GM12878 (cell line): ENCODE measurements at regions not wholly inside any gene's neighbourhood (a gene's known extent, or its start where the extent isn't known, plus 50 kb on each side); places are given as distances from the start of the nearest gene placed in this dataset.
A peak's percentile ranks its signal among the peaks of the same experiment; 100 is the strongest.

ENCODE experiments used
- ATAC-seq: fragments of 200-7000 bp; cut with Tn5 transposase; 3 replicates; pipeline ENCODE4 v1.9.1; 2020; ENCODE audit warnings: mild to moderate bottlenecking, moderate library complexity
- BruUV-seq: library from RNA; stranded (reverse); fragments of 400-500 nt; replicated peaks from 2 replicates; lab custom pipeline; 2021; lab: Mats Ljungman, UMichigan
- CTCF ChIA-PET: fragments of 300-600 bp; sonication (Branson Sonifier 250); formaldehyde crosslinking; extraction: SDS; loops from one replicate; lab custom pipeline; 2021; ENCODE audit warnings: inconsistent platforms; lab: Yijun Ruan, JAX
- POLR2A ChIA-PET: fragments of 350-600 bp; formaldehyde crosslinking; extraction: SDS; loops from one replicate; lab custom pipeline; 2021; ENCODE audit warnings: inconsistent platforms; lab: Charles Lee
- RAD21 ChIA-PET: fragments of 300-600 bp; sonication (Branson Sonifier 250); formaldehyde crosslinking; loops from one replicate; lab custom pipeline; 2023; ENCODE audit warnings: antibody characterized with exemption; ENCODE audit not compliant: unreplicated experiment; lab: Charles Lee
- SMC1A ChIA-PET: fragments of 300-600 bp; sonication (Branson Sonifier 250); formaldehyde crosslinking; loops from one replicate; lab custom pipeline; 2023; ENCODE audit not compliant: unreplicated experiment, uncharacterized antibody; lab: Charles Lee
- DNase-seq: peaks from one replicate; pipeline ENCODE4 v3.0.0-alpha.2; 2011; ENCODE audit warnings: low read depth, low spot score
- FAIRE-seq: peaks from 3 replicates; lab custom pipeline; 2011; peaks lifted over from hg19 to GRCh38; lab: Jason Lieb, UNC
- H2AFZ ChIP-seq: 2 replicates; pipeline ENCODE4 v1.6.0; 2011; ENCODE audit warnings: low read depth, low read length, control low read depth; ENCODE audit not compliant: control insufficient read depth
- H3K27ac ChIP-seq: 2 replicates; pipeline ENCODE4 v1.5.1; 2011; ENCODE audit warnings: control low read depth; ENCODE audit not compliant: control insufficient read depth, insufficient read depth
- H3K27me3 ChIP-seq, 2 experiments: replicated peaks in 1 of 2; 2 replicates each; pipeline versions ENCODE4 v1.6.0 to v1.6.1; 2011; ENCODE audit warnings: low read length in 1 of 2; ENCODE audit not compliant: control insufficient read depth in 2 of 2, insufficient read depth in 2 of 2
- H3K36me3 ChIP-seq, 2 experiments: 2 replicates each; pipeline ENCODE4 v1.5.1; 2011; ENCODE audit warnings: low read length in 1 of 2; ENCODE audit not compliant: control insufficient read depth in 2 of 2, insufficient read depth in 2 of 2
- H3K4me1 ChIP-seq: 2 replicates; pipeline ENCODE4 v1.6.1; 2011; ENCODE audit warnings: mild to moderate bottlenecking, low read length, moderate library complexity, mixed read lengths; ENCODE audit not compliant: control insufficient read depth, insufficient read depth
- H3K4me2 ChIP-seq: 2 replicates; pipeline ENCODE4 v1.6.0; 2011; ENCODE audit warnings: control low read depth; ENCODE audit not compliant: control insufficient read depth, insufficient read depth
- H3K4me3 ChIP-seq: fragments of 200-600 bp; sonication (generic); 2 replicates; pipeline ENCODE4 v1.5.1; 2016
- H3K79me2 ChIP-seq: 2 replicates; pipeline ENCODE4 v1.6.0; 2011; ENCODE audit warnings: low read length; ENCODE audit not compliant: control insufficient read depth, insufficient read depth
- H3K9ac ChIP-seq: 2 replicates; pipeline ENCODE4 v1.8.0; 2011; ENCODE audit warnings: low read length, control low read depth, mixed read lengths; ENCODE audit not compliant: control insufficient read depth, insufficient read depth
- H3K9me3 ChIP-seq: replicated peaks from 3 replicates; pipeline ENCODE4 v1.5.1; 2011; ENCODE audit warnings: mild to moderate bottlenecking, low read length; ENCODE audit not compliant: control insufficient read depth, insufficient read depth
- H4K20me1 ChIP-seq: 2 replicates; pipeline ENCODE4 v1.6.0; 2011; ENCODE audit not compliant: control insufficient read depth, insufficient read depth
- KDM1A ChIP-seq: fragments of 200-600 bp; sonication (generic); IDR thresholded peaks from 2 replicates; pipeline ENCODE4 v1.6.1; 2016; ENCODE audit warnings: borderline replicate concordance
- NR2C1 ChIP-seq: fragments of 450-650 bp; IDR thresholded peaks from 2 replicates; pipeline ENCODE4 v1.6.1; 2017; ENCODE audit warnings: antibody characterized with exemption, mild to moderate bottlenecking, moderate library complexity
- SRF ChIP-seq, 2 experiments: IDR thresholded peaks; 2 replicates each; pipeline ENCODE4 v1.6.1; 2011; ENCODE audit warnings: low read depth in 2 of 2, low read length in 2 of 2, mild to moderate bottlenecking in 1 of 2, moderate library complexity in 1 of 2
- ZNF217 ChIP-seq: fragments of 450-650 bp; IDR thresholded peaks from 2 replicates; pipeline ENCODE4 v1.6.1; 2017; ENCODE audit warnings: antibody characterized with exemption, mild to moderate bottlenecking
- ZZZ3 ChIP-seq: IDR thresholded peaks from 2 replicates; pipeline ENCODE4 v1.6.1; 2011; ENCODE audit warnings: low read depth; ENCODE audit not compliant: control insufficient read depth, insufficient read length
- WGBS: methylation state at CpG from one replicate; pipeline ENCODE4 v1.1.6; 2016; ENCODE audit warnings: low lambda C conversion rate; ENCODE audit not compliant: insufficient replicate concordance, insufficient coverage; ENCODE audit errors: missing lambda C conversion rate; 5-methylcytosine and 5-hydroxymethylcytosine counted together
- in situ Hi-C: fragments of 300-500 bp; cut with MboI; formaldehyde crosslinking; loops from 9 replicates; pipeline ENCODE4 v1.14.3; 2018; ENCODE audit warnings: mixed read lengths
- intact Hi-C: fragments of 100-400 bp; cut with micrococcal nuclease; formaldehyde crosslinking; loops from one replicate; pipeline ENCODE4 v1.14.2; 2022; ENCODE audit not compliant: unreplicated experiment

DNA sequence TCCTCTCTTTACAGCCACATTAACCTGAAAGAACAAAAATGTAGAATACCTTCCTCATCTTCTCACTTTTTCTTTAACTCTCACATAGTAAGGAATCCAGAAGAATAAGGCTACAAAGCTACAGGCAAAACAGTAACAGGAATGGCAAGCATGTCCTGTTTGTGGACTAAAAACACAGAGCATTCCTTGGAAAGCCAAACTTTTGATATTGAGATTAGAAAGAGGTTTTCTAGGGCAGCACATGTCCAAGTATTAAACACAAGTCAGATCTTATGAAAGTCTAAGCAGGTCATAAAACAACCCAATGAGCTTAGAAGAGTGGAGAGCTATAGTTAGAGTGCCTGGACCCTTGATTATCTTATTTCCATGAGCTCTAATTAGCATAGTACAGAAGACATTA, 58.2 kb upstream of the FAM9C start (continued):
- no peak for TF ChIP-seq SRF (IDR thresholded peaks at IDR 0.05; ENCODE audit: low read depth in 2 of 2, low read length in 2 of 2)
- no peak for TF ChIP-seq ZNF217

DNA sequence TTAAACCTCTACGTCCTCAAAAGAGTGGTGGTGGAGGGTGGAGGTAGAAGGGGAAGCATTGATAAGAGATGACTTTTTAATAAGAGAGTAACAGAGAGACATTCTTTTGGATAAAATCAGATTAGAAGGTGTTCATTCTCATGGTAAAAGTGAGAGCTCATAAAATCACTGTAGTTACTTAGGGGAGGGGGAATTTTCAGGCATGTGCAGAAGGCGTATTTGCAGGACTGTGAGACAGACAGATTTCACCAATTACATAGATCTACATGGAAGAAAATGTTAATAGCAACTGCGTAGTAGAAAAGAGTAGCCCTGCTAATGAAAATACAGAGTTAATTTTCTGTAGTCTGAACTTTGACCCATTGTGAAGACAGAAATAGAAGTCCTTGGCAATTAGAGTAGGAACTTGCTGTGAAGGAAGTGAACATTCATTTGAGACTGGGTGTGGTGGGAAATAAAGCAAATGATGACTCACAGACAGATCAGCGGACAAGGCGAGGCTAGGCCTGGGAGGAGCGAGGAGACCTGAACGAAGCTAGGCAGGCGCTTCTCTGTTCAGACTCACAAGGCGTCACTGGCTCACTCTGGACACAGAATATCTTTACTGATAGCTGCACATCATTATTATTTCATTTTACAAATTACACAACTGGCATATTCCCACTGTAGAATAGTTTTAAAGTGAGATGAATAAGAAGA, 57.2 kb upstream of the FAM9C start:
- RAD21 ChIA-PET = interaction anchor here (1.5 kb wide), 1 partner anchor 9 kb away, joined by 5 read pairs; no protein-coding TSS in a partner anchor
- Histone ChIP-seq H3K79me2 (no peaks in the 10 kb centered on the region), H3K36me3 (no peaks in the 10 kb centered on the region), H3K27me3 (no peaks in the 10 kb centered on the region), H3K9ac (no peak overlapping the region), H3K4me3 (no peak overlapping the region), H4K20me1 (no peaks in the 10 kb centered on the region), H3K9me3 (peaks cover 2% of the 10 kb centered on the region; the same call in 2 of the 3 replicates), H2AFZ (no peak overlapping the region), H3K4me2 (no peak overlapping the region), H3K27ac (no peak overlapping the region), H3K4me1 (no peaks in the 10 kb centered on the region)
- BruUV-seq = no TSS peak
- WGBS = 25% methylated on average over 9 of the region's 9 CpGs
- no peak for DNase-seq
- CTCF ChIA-PET = interaction anchor here (0.8 to 1.3 kb wide), 4 partner anchors 9 to 391 kb away, joined by 3 to 4 read pairs (median 3); no protein-coding TSS in a partner anchor
- POLR2A ChIA-PET = interaction anchor here (0.6 kb wide), 1 partner anchor 9 kb away, joined by 4 read pairs; no protein-coding TSS in a partner anchor
- SMC1A ChIA-PET = interaction anchor here (1.0 to 3.7 kb wide), 6 partner anchors 94 to 387 kb away, joined by 3 to 17 read pairs (median 6); no protein-coding TSS in a partner anchor
- ATAC-seq = peak; percentile 57
- FAIRE-seq = peak; percentile 7
- in situ Hi-C loops (loop anchor here (10.0 kb wide), 1 partner anchor 543 kb away; no protein-coding TSS in a partner anchor), intact Hi-C loops (no loop called here)
- no peak for TF ChIP-seq ZZZ3
- TF ChIP-seq KDM1A = no peak
- TF ChIP-seq NR2C1 = peak; percentile 31; the same call in 1 of the 2 replicates
